GM19035 (cell line): ENCODE measurements at regions not wholly inside any gene's neighbourhood (a gene's known extent, or its start where the extent isn't known, plus 50 kb on each side); places are given as distances from the start of the nearest gene placed in this dataset.

Experiments used
- ATAC-seq: cut with Tn5 transposase; IDR thresholded peaks from one replicate; pipeline ENCODE4 v1.9.1; 2021; ENCODE audit not compliant: unreplicated experiment

GRCh38 chr11:39304586-39304985, 2154.9 kb downstream of the LRRC4C start:
- ATAC-seq = no peak

- ATAC-seq = no peak
These were observed 2164.8 kb downstream of the LRRC4C start for GRCh38 chr11:39294648-39295047.

GRCh38 chr11:39288011-39288410, 2171.4 kb downstream of the LRRC4C start:
- no peak for ATAC-seq

GRCh38 chr11:39268176-39268690, 2191.2 kb downstream of the LRRC4C start:
- no peak for ATAC-seq

- ATAC-seq = no peak
These were observed 2203.8 kb downstream of the LRRC4C start for GRCh38 chr11:39255648-39256047.

- ATAC-seq = no peak
These were observed 2209.7 kb downstream of the LRRC4C start for GRCh38 chr11:39249566-39250365.

- no peak for ATAC-seq
These were observed 2211.8 kb downstream of the LRRC4C start for GRCh38 chr11:39247570-39248137.

- ATAC-seq = no peak
These were observed 2219.9 kb downstream of the LRRC4C start for GRCh38 chr11:39239553-39239952.

GRCh38 chr11:39236916-39237315, 2222.5 kb downstream of the LRRC4C start:
- ATAC-seq = no peak

GRCh38 chr11:39221550-39222138, 2237.8 kb downstream of the LRRC4C start:
- no peak for ATAC-seq

- no peak for ATAC-seq
These were observed 2238.8 kb downstream of the LRRC4C start for GRCh38 chr11:39220501-39221230.

- no peak for ATAC-seq
These were observed 2239.4 kb downstream of the LRRC4C start for GRCh38 chr11:39220069-39220468.

GRCh38 chr11:39209981-39210380, 2249.5 kb downstream of the LRRC4C start:
- no peak for ATAC-seq

- no peak for ATAC-seq
These were observed 2254.0 kb downstream of the LRRC4C start for GRCh38 chr11:39205236-39205995.

GRCh38 chr11:39192671-39193070, 2266.8 kb downstream of the LRRC4C start:
- ATAC-seq = no peak

GRCh38 chr11:39190751-39191150, 2268.7 kb downstream of the LRRC4C start:
- no peak for ATAC-seq

- ATAC-seq = no peak
These were observed 2281.8 kb downstream of the LRRC4C start for GRCh38 chr11:39177678-39178077.

GRCh38 chr11:39174965-39175364, 2284.5 kb downstream of the LRRC4C start:
- no peak for ATAC-seq

- ATAC-seq = no peak
These were observed 2285.3 kb downstream of the LRRC4C start for GRCh38 chr11:39174196-39174595.

GRCh38 chr11:39165021-39165420, 2294.4 kb downstream of the LRRC4C start:
- ATAC-seq = no peak

GRCh38 chr11:39149214-39149613, 2310.2 kb downstream of the LRRC4C start:
- no peak for ATAC-seq
